HEK293 (cell line): ENCODE measurements at regions not wholly inside any gene's neighbourhood (a gene's known extent, or its start where the extent isn't known, plus 50 kb on each side); places are given as distances from the start of the nearest gene placed in this dataset.

Experiments used
- CTCF ChIA-PET: fragments of 350-600 bp; formaldehyde crosslinking; extraction: SDS; loops from one replicate; lab custom pipeline; 2021; ENCODE audit warnings: antibody characterized with exemption; lab: Yijun Ruan, JAX
- POLR2A ChIA-PET: fragments of 300-600 bp; formaldehyde crosslinking; extraction: SDS; loops from one replicate; lab custom pipeline; 2020; ENCODE audit warnings: antibody characterized with exemption, inconsistent platforms; lab: Yijun Ruan, JAX
- H3K27ac ChIP-seq: fragments of 200-500 bp; sonication (Bioruptor generic); 2 replicates; pipeline ENCODE4 v1.5.1; 2014; ENCODE audit warnings: low read depth, low read length, control low read depth, inconsistent platforms; ENCODE audit errors: extremely low read depth
- H3K36me3 ChIP-seq, 2 experiments: fragments of 200-500 bp in 1 of 2; sonication (Bioruptor generic) in 1 of 2; 1 replicate in 1 of 2; 2 replicates in 1 of 2; pipeline ENCODE4 v1.5.1; 2014 to 2017; ENCODE audit warnings: inconsistent platforms in 2 of 2, low read length in 2 of 2; ENCODE audit not compliant: control insufficient read depth in 2 of 2, insufficient read depth in 1 of 2
- H3K4me1 ChIP-seq: fragments of 200-500 bp; sonication (Bioruptor generic); 2 replicates; pipeline ENCODE4 v1.5.1; 2014; ENCODE audit warnings: mild to moderate bottlenecking, low read length, inconsistent platforms; ENCODE audit not compliant: control insufficient read depth, insufficient read depth
- H3K4me3 ChIP-seq: 2 replicates; pipeline ENCODE4 v1.5.1; 2011; ENCODE audit warnings: low read depth, mild to moderate bottlenecking, control low read depth, low read length, moderate library complexity
- H3K9me3 ChIP-seq: fragments of 200-500 bp; sonication (Bioruptor generic); 2 replicates; pipeline ENCODE4 v1.5.1; 2014; ENCODE audit warnings: low read depth, low read length, inconsistent platforms; ENCODE audit not compliant: control insufficient read depth, insufficient read depth
- EGR2 ChIP-seq: fragments of 450-650 bp; formaldehyde crosslinking; IDR thresholded peaks from 2 replicates; pipeline ENCODE4 v1.5.1; 2016; ENCODE audit warnings: low read depth, missing biosample characterization, missing genetic modification characterization
- KLF1 ChIP-seq: fragments of 450-650 bp; formaldehyde crosslinking; IDR thresholded peaks from 2 replicates; pipeline ENCODE4 v1.5.1; 2016; ENCODE audit warnings: missing biosample characterization, missing genetic modification characterization
- KLF16 ChIP-seq: fragments of 450-650 bp; formaldehyde crosslinking; IDR thresholded peaks from 2 replicates; pipeline ENCODE4 v1.5.1; 2017; ENCODE audit warnings: missing biosample characterization, missing genetic modification characterization
- PRDM4 ChIP-seq: fragments of 450-650 bp; formaldehyde crosslinking; IDR thresholded peaks from 2 replicates; pipeline ENCODE4 v1.5.1; 2017; ENCODE audit warnings: missing biosample characterization, missing genetic modification characterization
- SCRT1 ChIP-seq: fragments of 450-650 bp; formaldehyde crosslinking; IDR thresholded peaks from 2 replicates; pipeline ENCODE4 v1.5.1; 2016; ENCODE audit warnings: missing biosample characterization, missing genetic modification characterization, borderline replicate concordance
- TRIM28 ChIP-seq: IDR thresholded peaks from 2 replicates; pipeline ENCODE4 v1.6.1; 2011; ENCODE audit warnings: low read length, control low read depth, borderline replicate concordance
- YY1 ChIP-seq: fragments of 450-650 bp; formaldehyde crosslinking; IDR thresholded peaks from 2 replicates; pipeline ENCODE4 v1.5.1; 2018; ENCODE audit warnings: missing biosample characterization, missing genetic modification characterization
- ZBTB1 ChIP-seq: fragments of 450-650 bp; formaldehyde crosslinking; IDR thresholded peaks from 2 replicates; pipeline ENCODE4 v1.5.1; 2016; ENCODE audit warnings: missing biosample characterization, missing genetic modification characterization
- ZBTB49 ChIP-seq: fragments of 450-650 bp; formaldehyde crosslinking; IDR thresholded peaks from 2 replicates; pipeline ENCODE4 v1.5.1; 2016; ENCODE audit warnings: missing biosample characterization, missing genetic modification characterization, low read depth
- ZBTB7A ChIP-seq: fragments of 450-650 bp; formaldehyde crosslinking; IDR thresholded peaks from 2 replicates; pipeline ENCODE4 v1.5.1; 2016; ENCODE audit warnings: low read depth, missing biosample characterization, missing genetic modification characterization
- ZFP37 ChIP-seq: fragments of 450-650 bp; formaldehyde crosslinking; IDR thresholded peaks from 2 replicates; pipeline ENCODE4 v1.5.1; 2016; ENCODE audit warnings: missing biosample characterization, missing genetic modification characterization
- ZNF16 ChIP-seq: fragments of 450-650 bp; formaldehyde crosslinking; IDR thresholded peaks from 2 replicates; pipeline ENCODE4 v1.5.1; 2016; ENCODE audit warnings: low read depth, missing biosample characterization, missing genetic modification characterization
- ZNF280D ChIP-seq: fragments of 450-650 bp; formaldehyde crosslinking; IDR thresholded peaks from 2 replicates; pipeline ENCODE4 v1.5.1; 2016; ENCODE audit warnings: missing biosample characterization, missing genetic modification characterization
- ZNF423 ChIP-seq: fragments of 450-650 bp; formaldehyde crosslinking; IDR thresholded peaks from 2 replicates; pipeline ENCODE4 v1.5.1; 2016; ENCODE audit warnings: missing biosample characterization, missing genetic modification characterization
- ZNF560 ChIP-seq: fragments of 450-650 bp; formaldehyde crosslinking; IDR thresholded peaks from 2 replicates; pipeline ENCODE4 v1.5.1; 2017; ENCODE audit warnings: missing biosample characterization, missing genetic modification characterization, borderline replicate concordance
- ZNF610 ChIP-seq: fragments of 450-650 bp; formaldehyde crosslinking; IDR thresholded peaks from 2 replicates; pipeline ENCODE4 v1.5.1; 2016; ENCODE audit warnings: missing biosample characterization, missing genetic modification characterization, borderline replicate concordance
- ZNF664 ChIP-seq: fragments of 450-650 bp; formaldehyde crosslinking; IDR thresholded peaks from 2 replicates; pipeline ENCODE4 v1.5.1; 2016; ENCODE audit warnings: missing biosample characterization, missing genetic modification characterization
- TF ChIP-seq, protein P1 (sequence below): fragments of 450-650 bp; formaldehyde crosslinking; IDR thresholded peaks from 2 replicates; pipeline ENCODE4 v1.5.1; 2016; ENCODE audit warnings: missing biosample characterization, missing genetic modification characterization
- TF ChIP-seq, protein P2 (sequence below): fragments of 450-650 bp; formaldehyde crosslinking; IDR thresholded peaks from 2 replicates; pipeline ENCODE4 v1.5.1; 2016; ENCODE audit warnings: missing biosample characterization, missing genetic modification characterization

GRCh38 chr6:76162811-76163210 is 90.3 kb upstream of the IMPG1 start:
- no peak overlapping the region for H3K4me3 ChIP-seq
- no peaks in the 10 kb centered on the region for H3K9me3 ChIP-seq
- H3K27ac ChIP-seq: no peak overlapping the region
- CTCF ChIA-PET: interaction anchor here (1.0 kb wide), 1 partner anchor 226 kb away, joined by 3 read pairs; no protein-coding TSS in a partner anchor
- TF ChIP-seq ZBTB1 (tag by site-specific recombination) (no peak), ZFP37 (tag by site-specific recombination) (no peak), ZNF280D (tag by site-specific recombination) (no peak), ZNF16 (tag by site-specific recombination) (no peak), ZNF560 (tag by site-specific recombination) (no peak), ZNF664 (no peak), ZNF423 (no peak), SCRT1 (tag by site-specific recombination) (no peak), ZBTB49 (tag by site-specific recombination) (no peak), ZNF610 (tag by site-specific recombination) (no peak), ZBTB7A (tag by site-specific recombination) (no peak), YY1 (tag by site-specific recombination) (no peak), EGR2 (tag by site-specific recombination) (no peak), KLF16 (tag by site-specific recombination) (no peak), PRDM4 (tag by site-specific recombination) (no peak), KLF1 (tag by site-specific recombination) (no peak), TRIM28 (no peak)
- TF ChIP-seq, protein P1, sequence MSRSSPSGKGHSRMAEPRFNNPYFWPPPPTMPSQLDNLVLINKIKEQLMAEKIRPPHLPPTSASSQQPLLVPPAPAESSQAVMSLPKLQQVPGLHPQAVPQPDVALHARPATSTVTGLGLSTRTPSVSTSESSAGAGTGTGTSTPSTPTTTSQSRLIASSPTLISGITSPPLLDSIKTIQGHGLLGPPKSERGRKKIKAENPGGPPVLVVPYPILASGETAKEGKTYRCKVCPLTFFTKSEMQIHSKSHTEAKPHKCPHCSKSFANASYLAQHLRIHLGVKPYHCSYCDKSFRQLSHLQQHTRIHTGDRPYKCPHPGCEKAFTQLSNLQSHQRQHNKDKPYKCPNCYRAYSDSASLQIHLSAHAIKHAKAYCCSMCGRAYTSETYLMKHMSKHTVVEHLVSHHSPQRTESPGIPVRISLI (tag by site-specific recombination): no peak
- TF ChIP-seq, protein P2, sequence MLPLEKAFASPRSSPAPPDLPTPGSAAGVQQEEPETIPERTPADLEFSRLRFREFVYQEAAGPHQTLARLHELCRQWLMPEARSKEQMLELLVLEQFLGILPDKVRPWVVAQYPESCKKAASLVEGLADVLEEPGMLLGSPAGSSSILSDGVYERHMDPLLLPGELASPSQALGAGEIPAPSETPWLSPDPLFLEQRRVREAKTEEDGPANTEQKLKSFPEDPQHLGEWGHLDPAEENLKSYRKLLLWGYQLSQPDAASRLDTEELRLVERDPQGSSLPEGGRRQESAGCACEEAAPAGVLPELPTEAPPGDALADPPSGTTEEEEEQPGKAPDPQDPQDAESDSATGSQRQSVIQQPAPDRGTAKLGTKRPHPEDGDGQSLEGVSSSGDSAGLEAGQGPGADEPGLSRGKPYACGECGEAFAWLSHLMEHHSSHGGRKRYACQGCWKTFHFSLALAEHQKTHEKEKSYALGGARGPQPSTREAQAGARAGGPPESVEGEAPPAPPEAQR: no peak
- TF ChIP-seq, all 188 proteins: peak for 0
- Histone ChIP-seq H3K36me3 (no peaks in the 10 kb centered on the region), H3K4me1 (no peaks in the 10 kb centered on the region)
- POLR2A ChIA-PET: no interaction called here
